ENCODE measurements at regions not wholly inside any gene's neighbourhood (a gene's known extent, or its start where the extent isn't known, plus 50 kb on each side); places are given as distances from the start of the nearest gene placed in this dataset.

- Histone ChIP-seq H3K4me2 (ENCODE audit: insufficient read depth, insufficient read length, low read length) (no peak overlapping the region), H2BK20ac (ENCODE audit: low read depth, low read length, poor library complexity, severe bottlenecking) (no peak overlapping the region), H3K79me1 (ENCODE audit: insufficient read depth, low read depth, low read length, poor library complexity, severe bottlenecking) (no peaks in the 10 kb centered on the region), H3T11ph (ENCODE audit: low read length) (no peak overlapping the region), H3K9ac (ENCODE audit: extremely low read depth, insufficient read length, low read length) (no peak overlapping the region), H3K9me3 (ENCODE audit: control insufficient read depth, low read depth, low read length) (no peaks in the 10 kb centered on the region), H4K5ac (ENCODE audit: insufficient read length, low read depth, low read length) (no peak overlapping the region), H3K18ac (ENCODE audit: insufficient read length, low read depth, low read length) (no peak overlapping the region), H3K79me2 (ENCODE audit: insufficient read depth, low read length) (no peaks in the 10 kb centered on the region), H3K4ac (ENCODE audit: low read depth, low read length) (no peak overlapping the region), H4K20me1 (ENCODE audit: control insufficient read depth, insufficient read depth, insufficient read length) (no peaks in the 10 kb centered on the region), H4K91ac (ENCODE audit: insufficient read length, low read depth, low read length) (no peak overlapping the region), H3K4me1 (ENCODE audit: insufficient read depth, low read length) (no peaks in the 10 kb centered on the region), H3K56ac (ENCODE audit: insufficient read length, low read depth, low read length) (no peak overlapping the region), H2AK5ac (ENCODE audit: insufficient read length, low read length) (no peak overlapping the region), H2BK15ac (ENCODE audit: low read depth, low read length) (no peak overlapping the region), H4K8ac (replicated peaks; ENCODE audit: insufficient read length, low read depth, low read length) (no peak overlapping the region), H2BK120ac (ENCODE audit: low read depth, low read length, poor library complexity, severe bottlenecking) (no peak overlapping the region), H3K14ac (ENCODE audit: insufficient read depth, low read length) (no peak overlapping the region), H2BK12ac (ENCODE audit: insufficient read length, low read depth, low read length) (no peak overlapping the region), H3K23me2 (ENCODE audit: insufficient read length, low read depth, low read length, poor library complexity, severe bottlenecking) (no peaks in the 10 kb centered on the region), H2BK5ac (ENCODE audit: insufficient read length, low read length) (no peak overlapping the region), H2AFZ (ENCODE audit: low read length) (no peak overlapping the region), H3K27me3 (ENCODE audit: insufficient read depth, low read length) (no peaks in the 10 kb centered on the region), H3K23ac (ENCODE audit: insufficient read length, low read depth, low read length) (no peak overlapping the region), H3K27ac (ENCODE audit: insufficient read length, low read depth, low read length) (no peak overlapping the region)
- Mint-ChIP-seq H3K27ac (no peak overlapping the region), H3K4me3 (no peak overlapping the region), H3K4me1 (peaks cover 5% of the 10 kb centered on the region in 2 experiments; a peak in 1 of 4 replicates), H3K9me3 (peaks cover 21 to 28% of the 10 kb centered on the region in 2 experiments), H3K36me3 (ENCODE audit: insufficient read depth in 1 of 3, low read depth in 3 of 3) (peaks cover 3 to 26% (median 9%) of the 10 kb centered on the region in 3 experiments), H3K27me3 (ENCODE audit: low read depth) (no peaks in the 10 kb centered on the region)
- TF ChIP-seq CTCF (conservative IDR thresholded peaks at IDR 0.05) = no peak
- DNase-seq = no peak
Observed at GRCh38 chr5:66520854-66521253, 75.3 kb upstream of the MAST4 start.

Measured in H9 (cell line).